BE2C (cell line): ENCODE measurements at regions not wholly inside any gene's neighbourhood (a gene's known extent, or its start where the extent isn't known, plus 50 kb on each side); places are given as distances from the start of the nearest gene placed in this dataset.

Experiments
- DNase-seq: peaks from one replicate; pipeline ENCODE4 v3.0.0-alpha.2; 2020
- H3K27me3 ChIP-seq: fragments of 250-450 bp; sonication (Bioruptor Pico); 2 replicates; pipeline ENCODE4 v1.5.1; 2020; ENCODE audit warnings: mild to moderate bottlenecking
- H3K36me3 ChIP-seq: fragments of 250-450 bp; sonication (Bioruptor Pico); 2 replicates; pipeline ENCODE4 v1.5.1; 2020; ENCODE audit warnings: mild to moderate bottlenecking
- H3K4me1 ChIP-seq: fragments of 250-450 bp; sonication (Bioruptor Pico); 2 replicates; pipeline ENCODE4 v1.5.1; 2020
- H3K4me3 ChIP-seq: 2 replicates; pipeline ENCODE4 v1.5.1; 2011; ENCODE audit warnings: low read depth, low read length
- H3K9me3 ChIP-seq: fragments of 250-450 bp; sonication (Bioruptor Pico); 2 replicates; pipeline ENCODE4 v1.5.1; 2020
- TF ChIP-seq, protein P1 (sequence below): IDR thresholded peaks from 2 replicates; pipeline ENCODE4 v1.5.1; 2012; ENCODE audit warnings: mild to moderate bottlenecking, low read depth, low read length

DNA sequence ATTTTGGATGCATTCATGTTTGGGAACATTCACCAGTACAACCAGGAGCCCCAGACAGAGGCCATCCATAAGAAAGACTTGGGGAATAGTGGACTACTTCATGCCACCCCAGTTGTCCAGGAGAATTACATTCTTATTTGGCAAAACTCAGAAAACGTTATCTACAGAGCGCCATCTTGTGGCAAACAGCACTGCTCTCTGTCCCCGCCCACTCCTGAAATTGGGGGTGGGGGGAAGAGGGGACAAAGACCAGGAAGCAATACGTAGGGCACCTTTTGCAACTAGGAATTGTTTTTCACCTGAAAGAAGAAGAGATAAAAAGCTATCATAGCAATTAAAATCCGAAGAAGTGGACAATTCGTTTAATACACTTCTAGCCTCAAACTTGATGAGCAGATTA lies 134.6 kb upstream of the MGMT start:
- Histone ChIP-seq H3K36me3 (no peaks in the 10 kb centered on the region), H3K4me1 (peaks cover 12% of the 10 kb centered on the region), H3K27me3 (no peaks in the 10 kb centered on the region), H3K9me3 (no peaks in the 10 kb centered on the region), H3K4me3 (no peak overlapping the region)
- peak; percentile 54 for DNase-seq
- TF ChIP-seq, protein P1, sequence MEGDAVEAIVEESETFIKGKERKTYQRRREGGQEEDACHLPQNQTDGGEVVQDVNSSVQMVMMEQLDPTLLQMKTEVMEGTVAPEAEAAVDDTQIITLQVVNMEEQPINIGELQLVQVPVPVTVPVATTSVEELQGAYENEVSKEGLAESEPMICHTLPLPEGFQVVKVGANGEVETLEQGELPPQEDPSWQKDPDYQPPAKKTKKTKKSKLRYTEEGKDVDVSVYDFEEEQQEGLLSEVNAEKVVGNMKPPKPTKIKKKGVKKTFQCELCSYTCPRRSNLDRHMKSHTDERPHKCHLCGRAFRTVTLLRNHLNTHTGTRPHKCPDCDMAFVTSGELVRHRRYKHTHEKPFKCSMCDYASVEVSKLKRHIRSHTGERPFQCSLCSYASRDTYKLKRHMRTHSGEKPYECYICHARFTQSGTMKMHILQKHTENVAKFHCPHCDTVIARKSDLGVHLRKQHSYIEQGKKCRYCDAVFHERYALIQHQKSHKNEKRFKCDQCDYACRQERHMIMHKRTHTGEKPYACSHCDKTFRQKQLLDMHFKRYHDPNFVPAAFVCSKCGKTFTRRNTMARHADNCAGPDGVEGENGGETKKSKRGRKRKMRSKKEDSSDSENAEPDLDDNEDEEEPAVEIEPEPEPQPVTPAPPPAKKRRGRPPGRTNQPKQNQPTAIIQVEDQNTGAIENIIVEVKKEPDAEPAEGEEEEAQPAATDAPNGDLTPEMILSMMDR, result peak; percentile 86

DNA sequence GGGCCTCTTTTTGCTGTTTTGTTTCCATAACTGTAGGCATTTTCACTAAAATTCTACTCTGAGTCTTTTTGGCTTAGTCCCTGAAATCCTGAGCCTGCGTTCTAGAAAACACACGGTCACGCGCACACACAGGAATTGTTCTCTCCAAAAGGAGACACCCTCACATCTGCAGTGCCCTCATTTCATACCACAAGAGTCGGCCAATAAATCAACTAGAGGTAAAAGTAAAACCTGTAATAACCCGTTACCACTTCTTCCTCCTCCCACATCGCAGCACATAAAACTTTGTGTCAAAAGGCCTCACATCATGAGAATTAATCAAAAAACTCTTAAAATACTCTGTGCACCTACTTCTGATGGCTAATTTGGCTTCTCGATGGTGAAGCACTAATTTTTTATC lies 133.3 kb upstream of the MGMT start:
- Histone ChIP-seq H3K4me1 (peaks cover 12% of the 10 kb centered on the region), H3K9me3 (no peaks in the 10 kb centered on the region), H3K4me3 (no peak overlapping the region), H3K27me3 (no peaks in the 10 kb centered on the region), H3K36me3 (no peaks in the 10 kb centered on the region)
- no peak for DNase-seq
- TF ChIP-seq, protein P1, result no peak

DNA sequence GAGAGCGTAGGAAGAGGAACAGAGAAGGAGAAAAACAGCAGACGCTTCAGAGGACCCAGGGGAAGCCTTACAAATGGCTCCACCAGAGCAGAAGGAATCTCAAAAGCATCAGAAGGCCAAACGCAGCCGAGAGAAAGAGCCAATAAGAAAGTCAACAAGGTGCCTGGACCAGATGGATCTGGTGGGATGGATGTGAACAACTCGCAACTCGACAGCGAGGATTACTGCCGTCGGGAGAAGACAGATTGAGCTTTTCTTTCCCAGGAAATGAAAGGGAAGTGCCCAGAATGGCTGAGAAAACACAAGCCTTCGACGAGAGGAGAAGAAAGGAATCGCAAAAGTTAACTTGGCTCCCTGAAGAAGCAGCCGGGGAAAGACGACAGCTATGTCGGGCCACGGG lies 132.8 kb upstream of the MGMT start:
- no peak overlapping the region for H3K4me3 ChIP-seq
- no peak for DNase-seq
- H3K27me3 ChIP-seq, result no peaks in the 10 kb centered on the region
- H3K4me1 ChIP-seq, result peaks cover 12% of the 10 kb centered on the region
- no peaks in the 10 kb centered on the region for H3K9me3 ChIP-seq
- H3K36me3 ChIP-seq, result no peaks in the 10 kb centered on the region
- TF ChIP-seq, protein P1, result no peak

DNA sequence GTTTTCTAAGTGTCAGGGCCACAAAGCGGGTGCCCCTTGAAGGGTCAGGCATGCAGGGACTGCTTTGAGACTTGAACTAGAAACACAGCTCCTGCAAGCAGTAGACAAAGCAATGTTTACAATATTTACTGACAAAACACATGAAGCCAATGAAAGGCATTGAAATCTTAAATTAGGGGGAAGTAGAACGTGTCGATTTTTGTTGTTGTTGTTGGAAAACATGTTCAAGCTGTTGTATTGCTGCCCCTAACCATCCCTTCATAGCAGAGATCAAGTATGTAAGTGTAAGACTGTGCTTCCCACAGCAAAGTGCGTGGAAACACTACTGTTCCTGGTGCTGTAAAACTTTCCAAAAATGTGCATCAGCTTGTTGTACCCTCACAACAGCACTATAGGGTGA lies 131.6 kb upstream of the MGMT start:
- Histone ChIP-seq H3K4me1 (peaks cover 12% of the 10 kb centered on the region), H3K4me3 (no peak overlapping the region), H3K27me3 (no peaks in the 10 kb centered on the region), H3K36me3 (no peaks in the 10 kb centered on the region), H3K9me3 (no peaks in the 10 kb centered on the region)
- TF ChIP-seq, protein P1, result no peak
- no peak for DNase-seq

DNA sequence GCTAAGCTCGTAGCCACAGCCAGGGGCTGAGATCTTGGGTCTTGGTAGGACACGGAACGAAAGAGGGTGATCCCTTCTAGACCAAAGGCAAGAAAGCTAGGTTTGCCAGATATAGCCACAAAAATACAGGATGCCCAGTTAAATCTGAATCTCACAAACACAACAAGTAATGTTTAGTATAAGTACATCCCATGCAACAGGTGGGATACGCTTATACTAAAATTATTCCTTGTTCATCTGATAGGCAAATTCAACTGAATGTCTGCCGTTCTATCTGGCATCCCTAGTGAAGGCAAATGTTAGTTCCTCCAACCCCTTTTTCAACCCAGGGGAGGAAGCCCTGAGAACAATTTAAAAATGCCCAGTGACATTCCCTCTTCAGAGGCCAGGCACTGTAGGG lies 131.1 kb upstream of the MGMT start:
- no peaks in the 10 kb centered on the region for H3K27me3 ChIP-seq
- no peak for DNase-seq
- H3K9me3 ChIP-seq, result no peaks in the 10 kb centered on the region
- TF ChIP-seq, protein P1, result no peak
- H3K4me3 ChIP-seq, result no peak overlapping the region
- no peaks in the 10 kb centered on the region for H3K36me3 ChIP-seq
- peaks cover 12% of the 10 kb centered on the region for H3K4me1 ChIP-seq

DNA sequence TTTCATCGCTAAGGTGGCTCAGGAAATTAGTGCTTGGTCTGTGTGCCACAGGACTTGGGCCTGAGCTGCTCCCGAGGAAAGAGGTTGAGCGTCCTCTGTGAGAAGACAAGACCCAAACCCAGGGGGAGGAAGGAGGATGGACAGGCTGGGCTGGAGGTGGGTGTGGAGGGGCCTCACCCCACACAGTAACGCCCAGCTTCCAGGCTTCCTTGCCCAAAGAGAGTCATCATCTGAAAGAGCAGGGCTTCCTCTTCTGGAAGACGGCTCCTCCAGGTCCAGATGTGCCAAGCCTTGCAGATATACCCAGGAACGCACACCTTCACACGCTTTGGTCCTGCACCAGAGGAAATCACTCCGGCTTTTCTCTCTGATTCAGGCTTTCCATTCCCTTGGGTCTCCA lies 127.8 kb upstream of the MGMT start:
- Histone ChIP-seq H3K27me3 (no peaks in the 10 kb centered on the region), H3K4me3 (no peak overlapping the region), H3K36me3 (no peaks in the 10 kb centered on the region), H3K9me3 (no peaks in the 10 kb centered on the region), H3K4me1 (no peaks in the 10 kb centered on the region)
- DNase-seq, result no peak
- TF ChIP-seq, protein P1, result no peak
